ENCODE measurements at regions not wholly inside any gene's neighbourhood (a gene's known extent, or its start where the extent isn't known, plus 50 kb on each side); places are given as distances from the start of the nearest gene placed in this dataset.

DNA sequence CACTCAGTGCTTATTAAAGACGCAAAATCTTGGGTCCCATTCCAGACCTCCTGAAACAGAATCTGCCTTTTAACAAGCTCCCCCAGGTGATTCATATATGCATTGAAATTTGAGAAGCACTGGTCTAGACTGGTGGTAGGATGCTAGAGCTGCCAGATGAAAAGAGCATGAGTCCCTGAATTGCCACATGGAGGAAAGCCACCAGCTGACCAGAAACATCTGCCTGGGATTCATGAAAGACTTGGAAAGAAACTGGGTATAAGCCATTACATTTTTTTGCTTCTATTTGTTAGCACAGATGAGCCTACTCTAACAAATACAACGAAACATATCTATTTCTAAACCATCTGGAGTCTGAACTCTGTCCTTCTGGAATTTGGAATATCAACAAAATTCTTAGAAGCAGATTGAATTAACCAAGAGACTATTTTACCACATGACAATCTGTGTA, 228.9 kb downstream of the RBM43 start:
- DNase-seq (ENCODE audit: low spot score) = no peak

DNA sequence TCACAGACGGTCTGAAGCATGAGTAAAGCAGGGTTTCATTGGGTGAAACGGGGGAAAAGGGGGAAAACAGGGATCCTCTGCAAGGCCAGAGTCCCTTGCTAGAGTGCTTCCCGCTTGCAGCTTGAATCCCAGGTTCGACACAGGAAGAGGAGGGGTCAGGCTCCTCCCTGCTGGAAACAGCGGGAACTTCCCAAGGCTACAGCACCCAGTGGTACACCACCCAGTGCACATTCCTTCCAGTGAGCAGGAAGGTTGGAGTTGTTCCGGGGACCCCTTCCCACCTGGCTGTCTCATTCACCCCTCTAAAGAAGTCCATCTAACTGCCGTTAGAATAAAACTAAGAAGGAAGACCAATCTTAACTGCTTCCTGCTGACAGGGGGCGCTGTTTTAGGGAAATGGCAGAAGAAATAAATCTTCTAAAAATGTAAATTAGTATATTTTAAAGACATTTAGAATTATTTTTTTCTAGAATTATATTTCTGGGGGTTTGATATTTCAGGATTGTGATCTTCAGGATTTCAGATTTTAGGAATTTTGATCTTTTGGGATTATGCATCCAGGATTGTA, 230.9 kb downstream of the RBM43 start:
- no peak for DNase-seq (ENCODE audit: low spot score)

DNA sequence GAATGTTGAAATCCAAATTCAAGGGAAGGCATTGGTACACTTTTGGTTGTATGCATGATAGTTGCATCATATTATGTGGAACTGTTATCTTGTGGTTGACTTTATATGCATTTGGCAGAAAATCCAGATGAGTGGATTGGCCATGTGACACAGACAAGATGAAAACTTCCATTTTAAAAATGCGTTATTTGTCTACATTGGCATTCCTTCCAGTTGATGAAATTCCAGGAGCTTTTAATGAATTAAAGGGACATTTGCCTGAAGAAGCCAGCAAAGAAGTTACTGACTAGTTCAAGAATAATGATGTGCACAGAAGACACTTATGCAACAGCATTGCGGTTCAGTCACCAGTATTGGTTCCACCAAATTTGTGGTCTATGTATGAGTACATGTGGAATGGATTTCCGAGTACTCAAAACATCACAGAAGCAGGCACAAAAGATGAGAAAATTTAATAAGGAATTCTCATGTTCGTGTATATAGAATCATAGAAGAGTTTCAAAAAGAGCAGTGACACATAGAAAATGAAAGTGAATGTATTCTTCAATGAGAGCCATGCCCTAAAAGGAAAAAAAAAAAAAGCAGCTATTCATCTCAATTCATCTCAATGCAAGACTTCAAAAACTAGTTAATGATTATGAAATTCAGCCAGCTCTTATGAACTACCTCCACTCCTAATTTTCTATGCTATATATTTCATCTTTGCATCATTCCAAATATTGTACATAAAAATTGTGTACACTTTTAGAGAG, 232.1 kb downstream of the RBM43 start:
- DNase-seq (ENCODE audit: low spot score) = no peak

DNA sequence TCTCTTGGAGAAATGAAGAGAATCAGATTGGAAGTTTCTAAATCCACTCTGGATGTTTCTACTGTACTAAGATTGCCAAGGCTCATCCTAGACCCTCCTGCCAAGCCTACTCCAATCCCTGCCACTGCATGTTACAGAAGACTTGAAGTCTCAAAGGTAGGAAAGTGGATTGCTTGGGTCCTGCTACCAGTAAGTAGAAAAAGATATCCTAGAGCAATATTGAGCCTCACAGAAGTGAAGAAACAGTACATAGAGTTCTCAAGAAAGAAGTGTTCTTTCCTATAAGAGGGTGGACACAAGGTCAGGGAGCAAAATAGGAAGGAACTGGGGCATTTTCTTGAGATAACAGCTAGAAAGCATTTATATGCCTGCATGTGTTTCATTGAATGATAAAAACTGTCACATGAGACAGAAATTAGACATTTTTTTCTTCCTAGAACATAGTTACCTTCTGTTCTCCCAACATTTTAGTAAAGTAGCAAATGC, 232.9 kb downstream of the RBM43 start:
- DNase-seq (ENCODE audit: low spot score) = no peak

DNA sequence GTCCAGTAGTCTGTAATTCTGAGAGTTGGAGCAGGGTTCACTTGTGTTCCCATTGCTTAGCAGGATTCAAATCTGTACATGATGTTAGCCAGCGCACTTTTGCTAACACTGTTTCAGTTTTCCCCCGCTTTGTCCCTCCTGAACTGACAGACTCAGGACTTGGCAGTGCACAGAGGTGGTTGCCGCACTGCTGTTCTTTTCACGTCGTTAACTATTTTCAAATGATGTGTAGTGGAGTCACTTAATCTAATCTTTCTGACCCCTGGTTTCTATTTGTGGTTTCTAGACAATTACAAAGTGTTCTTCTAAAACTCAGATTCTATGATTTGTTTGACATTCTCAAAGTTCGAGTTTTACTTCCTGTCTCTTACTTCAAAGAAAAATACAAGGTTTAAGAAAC, 234.5 kb downstream of the RBM43 start:
- DNase-seq (ENCODE audit: low spot score) = no peak

DNA sequence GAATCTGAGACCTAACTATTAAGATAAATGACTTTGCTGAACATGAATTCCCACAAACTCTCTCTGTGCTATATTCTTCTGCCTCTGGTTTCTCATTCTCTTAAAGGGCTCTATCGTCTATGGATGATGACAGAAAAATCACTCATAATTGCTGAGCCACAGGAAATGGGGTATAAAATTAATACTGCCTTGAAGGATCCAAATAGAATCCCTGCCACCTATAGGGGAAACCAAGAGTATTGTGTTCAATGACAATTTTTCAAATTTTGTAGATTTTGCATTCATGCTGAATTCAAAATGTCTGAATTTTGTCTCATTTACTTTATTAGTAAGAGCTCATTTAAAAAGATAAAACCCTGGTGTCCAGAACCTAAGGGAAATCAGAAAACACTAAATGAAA, 235.8 kb downstream of the RBM43 start:
- DNase-seq (ENCODE audit: low spot score) = no peak

DNA sequence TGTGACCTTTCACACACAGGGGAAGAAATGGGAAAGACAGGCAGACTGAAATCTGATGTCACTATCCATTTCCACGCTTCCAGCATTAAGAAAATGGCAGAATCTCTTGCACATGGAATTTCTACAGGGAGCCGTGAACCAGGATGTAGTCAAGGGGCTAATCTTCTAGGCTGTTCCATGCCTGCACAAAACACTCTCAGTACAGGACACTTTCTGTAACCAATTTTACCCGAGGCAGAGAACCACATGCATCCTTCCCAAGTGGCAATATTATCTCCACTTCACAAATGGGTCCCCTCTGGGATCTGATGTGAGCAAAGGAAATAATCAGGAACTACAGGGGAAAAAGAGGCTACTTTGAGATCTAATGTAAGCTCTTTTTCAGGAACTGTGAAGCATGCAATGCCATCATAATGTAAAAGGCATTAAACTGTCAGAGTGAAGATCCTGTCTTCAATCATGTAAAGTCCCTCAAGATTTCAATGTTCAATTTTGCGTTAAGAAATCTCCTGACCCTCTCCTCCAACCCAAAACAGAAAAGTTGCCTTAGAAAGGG, 236.9 kb downstream of the RBM43 start:
- no peak for DNase-seq (ENCODE audit: low spot score)

DNA sequence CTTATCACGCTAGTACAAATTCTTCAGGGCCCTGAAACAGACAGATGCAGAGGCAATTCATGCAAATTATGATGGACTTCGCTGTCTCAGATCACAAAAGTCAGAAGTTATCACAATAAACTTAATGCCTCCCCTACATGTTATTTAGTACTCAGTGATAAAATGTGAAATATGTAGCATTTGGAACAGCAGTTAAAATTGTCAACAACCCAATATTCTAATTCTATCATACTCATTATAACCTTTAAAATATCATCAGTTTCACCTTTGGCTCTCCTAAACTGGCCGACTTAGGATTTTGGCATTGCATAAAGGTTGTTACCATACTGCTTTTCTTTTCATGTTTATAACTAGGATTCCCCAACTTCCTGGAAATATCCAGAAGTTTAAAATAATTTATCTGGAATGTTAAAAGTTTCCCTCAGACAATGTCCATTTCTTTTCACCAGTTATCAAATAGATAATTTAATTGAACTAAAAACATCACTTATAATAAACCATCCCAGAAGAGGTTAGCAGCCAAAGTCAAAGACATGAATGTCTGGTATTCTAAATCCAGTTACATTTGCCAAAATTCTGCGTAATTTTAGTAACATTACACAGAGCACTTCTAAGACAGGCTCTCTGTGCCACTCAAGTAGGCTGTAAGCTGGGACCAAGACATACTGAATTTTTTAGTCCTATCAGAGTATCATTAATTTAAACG, 239.8 kb downstream of the RBM43 start:
- DNase-seq (ENCODE audit: low spot score) = no peak

DNA sequence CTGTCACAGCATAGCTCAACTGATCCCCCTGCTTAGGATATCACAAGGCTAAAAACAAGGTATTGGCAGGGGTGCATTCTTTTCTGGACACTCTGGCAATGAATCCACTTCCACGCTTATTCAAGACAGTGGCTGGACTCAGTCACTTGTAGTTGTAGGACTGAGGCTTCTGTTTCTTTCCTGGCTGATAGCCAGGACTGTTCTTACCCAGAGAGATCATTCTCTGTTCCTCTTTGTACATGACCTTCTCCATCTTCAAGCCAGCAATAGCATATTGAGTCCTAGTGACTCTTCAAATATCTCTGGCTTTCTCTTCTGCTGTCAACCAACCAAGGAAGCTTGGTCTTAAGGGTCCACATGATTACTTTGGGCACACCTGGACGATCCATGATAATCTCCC, 241.3 kb downstream of the RBM43 start:
- DNase-seq (ENCODE audit: low spot score) = no peak

DNA sequence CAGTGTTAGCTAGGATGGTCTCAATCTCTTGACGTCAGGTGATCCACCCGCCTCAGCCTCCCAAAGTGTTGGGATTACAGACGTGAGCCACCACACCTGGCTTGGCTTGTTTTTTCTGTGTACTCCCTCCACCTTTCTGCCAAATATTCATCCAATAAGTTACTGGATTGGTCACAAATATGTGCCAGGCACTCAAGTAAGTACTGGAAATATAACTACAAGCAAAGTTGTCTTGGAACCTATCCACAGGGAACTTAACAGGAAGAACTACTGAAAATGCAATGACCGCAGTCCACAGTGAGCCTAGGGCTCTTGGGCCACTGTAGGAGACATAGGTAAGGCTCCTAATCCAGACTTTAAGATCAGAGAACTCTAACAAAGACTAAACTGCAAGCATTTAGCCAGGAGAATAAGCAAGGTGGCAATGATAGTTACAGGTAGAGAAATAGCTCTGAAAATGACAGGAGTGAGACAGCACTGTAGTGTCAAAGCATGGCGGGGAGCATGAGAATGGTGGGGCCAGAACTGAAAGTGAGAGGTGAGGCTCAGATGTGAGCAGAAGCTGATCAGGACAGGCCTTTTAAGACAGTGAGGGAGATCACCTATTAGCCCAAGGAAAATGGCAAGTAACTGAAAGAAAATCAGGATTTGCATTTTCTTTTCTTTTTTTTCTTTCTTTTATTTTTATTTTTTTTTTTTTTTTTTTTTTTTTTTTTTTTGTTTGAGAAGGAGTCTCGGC, 252.1 kb downstream of the RBM43 start:
- no peak for DNase-seq (ENCODE audit: low spot score)

DNA sequence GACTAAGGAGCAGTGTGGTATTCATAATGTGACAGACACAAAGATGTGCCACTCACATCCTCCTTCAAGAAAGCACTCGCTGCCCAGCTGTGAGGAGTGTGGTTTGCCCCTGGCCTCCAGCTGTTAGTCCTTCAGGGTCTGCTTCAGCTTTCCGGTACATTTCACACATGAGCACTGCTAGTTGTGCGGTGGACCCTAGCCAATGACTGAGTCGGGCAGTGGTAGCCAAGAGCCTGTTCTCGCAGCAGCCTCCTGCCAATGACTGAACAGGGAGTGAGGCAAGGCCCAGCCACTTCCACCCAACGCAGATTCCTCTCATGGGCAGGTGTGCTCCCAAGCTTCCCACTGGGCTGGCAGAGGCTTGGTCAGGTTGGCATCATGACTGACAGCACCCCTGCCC, 254.3 kb downstream of the RBM43 start:
- no peak for DNase-seq (ENCODE audit: low spot score)

DNA sequence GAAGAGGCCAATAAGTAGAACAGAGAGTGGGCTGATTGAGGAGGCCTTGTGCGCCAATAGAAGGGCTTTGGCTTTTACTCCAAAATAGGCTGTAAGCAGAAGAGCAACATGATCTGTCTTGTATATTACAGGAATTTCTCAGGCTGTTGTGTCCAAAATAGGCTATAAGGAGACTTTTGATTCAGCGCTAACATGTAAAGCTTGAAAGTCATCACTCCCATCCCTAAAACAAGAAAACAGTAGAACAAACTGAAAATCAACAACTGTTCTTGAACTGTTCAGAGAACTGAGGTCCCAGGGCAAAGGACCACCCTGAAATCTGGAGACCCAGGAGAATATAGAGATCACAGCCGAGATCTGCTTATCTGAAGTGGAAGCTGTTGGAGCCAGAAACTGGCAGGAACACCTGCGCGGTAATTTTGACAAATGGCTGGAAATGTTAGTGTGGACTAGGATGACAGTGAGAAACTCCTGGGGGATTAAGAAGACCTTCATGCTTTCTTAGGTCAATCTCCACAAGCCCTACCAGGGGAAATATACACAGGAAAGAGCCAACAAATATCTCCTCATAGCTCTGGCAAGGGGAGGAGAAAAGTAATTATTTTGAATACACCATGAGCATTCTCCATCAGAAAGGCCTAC, 258.6 kb downstream of the RBM43 start:
- no peak for DNase-seq (ENCODE audit: low spot score)

DNA sequence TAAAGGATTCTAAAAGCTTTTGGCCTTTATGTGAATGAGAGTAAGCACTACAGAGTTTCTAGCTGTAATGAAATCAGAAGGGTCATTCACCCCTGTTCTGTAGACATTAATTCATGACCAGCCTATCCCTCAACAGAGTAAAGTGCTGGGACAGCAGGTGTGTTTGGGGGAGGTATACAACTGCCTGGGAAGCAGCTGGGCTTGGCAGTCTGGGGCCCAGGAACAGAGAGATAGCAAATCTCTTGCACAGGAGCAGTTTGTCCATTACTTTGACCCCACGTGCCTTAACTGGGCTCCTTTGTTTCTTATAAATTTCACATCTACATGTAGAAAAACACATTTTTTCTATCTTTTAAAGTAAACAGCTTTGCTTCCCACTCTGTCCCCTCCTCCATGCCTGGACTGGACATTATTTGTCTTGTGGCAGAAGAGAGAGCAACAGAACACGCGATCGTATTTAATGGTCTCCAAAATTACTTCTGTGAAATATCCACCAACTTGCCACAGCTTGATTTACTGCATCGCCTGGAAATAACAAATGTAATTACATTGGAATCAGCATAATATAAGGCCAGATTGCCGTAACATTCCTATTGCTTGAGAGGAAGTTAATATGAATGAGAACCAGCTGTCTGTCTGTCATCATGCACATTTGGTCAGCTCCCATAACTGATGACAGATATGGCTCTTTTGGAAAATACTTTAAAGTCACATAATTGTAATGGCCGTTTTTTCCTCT, 263.8 kb downstream of the RBM43 start:
- DNase-seq (ENCODE audit: low spot score) = no peak

DNA sequence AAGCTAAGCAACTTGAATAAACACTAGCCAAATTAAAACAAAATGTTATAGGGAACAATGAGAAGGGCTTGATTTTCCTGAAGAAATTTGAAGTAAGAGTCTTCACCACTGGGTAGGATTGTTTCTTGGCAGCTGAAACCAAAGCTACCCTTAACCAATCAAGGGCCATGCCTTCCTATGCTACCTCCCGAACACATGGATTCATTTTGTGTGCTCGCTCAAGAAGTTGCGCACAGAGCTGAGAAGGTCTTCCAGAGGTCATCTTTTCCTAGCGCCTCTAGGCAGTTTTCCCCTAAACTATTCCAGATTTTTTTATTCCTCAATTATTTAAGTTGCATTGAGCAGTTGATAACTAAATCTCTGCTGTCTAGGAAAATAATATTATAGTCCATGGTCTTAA, 264.6 kb downstream of the RBM43 start:
- DNase-seq (ENCODE audit: low spot score) = no peak

DNA sequence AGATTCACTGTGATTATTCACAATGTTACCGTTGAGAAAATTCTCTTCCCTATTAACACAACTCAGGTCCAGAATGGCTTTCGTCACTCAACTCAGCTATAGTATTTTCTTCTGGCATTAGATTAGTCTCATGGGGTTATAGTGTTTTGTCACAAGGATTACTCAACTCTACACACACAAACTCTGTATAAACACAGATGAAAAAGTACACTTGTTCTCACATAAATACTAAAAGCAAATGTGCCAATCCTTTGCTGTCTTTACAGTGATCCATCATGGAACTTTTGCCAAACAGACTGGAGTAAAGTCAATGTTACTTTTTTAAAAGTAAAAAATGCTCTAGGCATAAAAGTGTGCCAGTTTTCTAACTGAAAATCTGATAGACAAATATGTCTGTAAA, 267.6 kb downstream of the RBM43 start:
- no peak for DNase-seq (ENCODE audit: low spot score)

DNA sequence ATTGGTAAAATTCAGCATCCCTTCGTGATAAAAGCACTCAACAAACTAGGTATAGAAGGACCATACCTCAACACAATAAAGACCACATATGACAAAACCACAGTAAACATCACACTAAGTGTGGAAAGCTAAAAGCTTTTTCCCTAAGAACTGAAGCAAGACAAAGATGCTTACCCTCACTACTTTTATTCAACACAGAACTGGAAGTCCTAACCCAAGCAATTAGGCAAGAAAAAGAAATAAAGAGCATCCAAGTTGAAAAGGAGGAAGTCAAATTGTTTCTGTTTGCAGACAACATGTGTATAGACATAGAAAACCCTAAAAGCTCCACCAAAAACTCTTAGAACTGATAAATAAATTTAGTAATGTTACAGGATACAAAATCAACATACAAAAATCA, 271.7 kb downstream of the RBM43 start:
- DNase-seq (ENCODE audit: low spot score) = no peak

DNA sequence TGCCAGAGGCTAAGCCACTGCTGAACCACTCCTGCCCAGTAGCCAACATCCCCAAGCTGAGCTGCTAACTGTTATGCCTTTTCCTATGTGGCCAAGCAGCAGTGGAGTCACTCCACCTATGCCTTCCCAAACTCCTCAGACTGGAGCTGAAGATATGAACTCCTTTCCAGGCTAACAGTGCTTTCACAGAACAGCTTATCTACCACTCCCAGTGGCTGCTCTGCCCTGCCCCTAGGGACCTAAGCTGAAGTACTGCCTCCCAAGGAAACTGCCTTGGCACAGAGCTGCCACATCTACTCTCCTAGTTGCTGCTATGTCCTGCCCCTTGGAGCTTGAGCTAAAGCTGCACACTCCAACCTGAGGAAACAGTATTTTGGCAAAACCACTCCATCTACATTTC, 275.9 kb downstream of the RBM43 start:
- DNase-seq (ENCODE audit: low spot score) = no peak

DNA sequence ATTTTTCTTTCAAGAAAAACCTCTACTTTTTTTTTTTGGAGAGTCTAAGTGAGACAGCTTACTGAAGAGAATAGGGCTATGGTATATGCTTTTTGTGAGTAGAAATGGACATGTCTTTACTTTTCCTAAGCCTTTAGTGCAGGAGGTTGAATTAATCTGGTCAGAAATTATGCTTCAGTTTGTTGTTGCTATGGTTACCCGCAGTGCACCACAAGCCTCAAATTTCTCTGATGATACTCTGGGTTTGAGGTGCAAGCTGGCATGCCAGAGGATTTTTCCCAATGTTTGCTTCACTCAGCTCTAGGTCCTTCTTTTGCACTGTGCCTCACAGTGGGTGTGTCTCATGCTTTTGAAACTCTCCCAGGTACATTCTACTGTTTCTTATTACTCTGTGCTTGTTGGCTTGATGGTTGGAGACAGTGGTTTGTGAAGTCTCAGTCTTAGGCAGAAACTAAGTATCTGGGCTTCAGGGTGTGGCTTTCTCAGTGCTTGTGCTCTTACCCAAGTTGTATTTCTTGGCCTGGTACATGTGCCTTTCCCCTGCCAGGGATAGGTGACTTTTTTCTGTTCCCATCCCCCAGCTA, 278.3 kb downstream of the RBM43 start:
- DNase-seq (ENCODE audit: low spot score) = no peak

DNA sequence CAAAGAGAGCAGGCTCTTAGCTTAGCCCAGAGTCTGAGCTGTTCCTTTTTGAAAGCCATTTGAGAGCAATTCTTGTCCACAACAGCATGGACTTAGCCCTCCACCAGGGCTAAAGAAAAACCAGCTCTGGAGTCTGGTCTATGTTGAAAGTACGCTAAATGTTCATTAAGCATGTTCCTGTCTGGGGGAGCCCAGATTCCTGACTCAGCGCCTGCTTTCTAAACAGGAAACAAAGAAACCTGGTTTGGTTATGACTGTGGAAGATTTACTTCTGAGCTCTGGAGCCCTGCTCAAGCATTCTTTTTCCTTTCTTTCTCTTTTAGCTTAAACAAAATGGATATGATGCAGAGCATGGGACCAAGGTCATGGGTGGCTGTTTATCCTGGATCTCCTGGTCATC, 279.8 kb downstream of the RBM43 start:
- DNase-seq (ENCODE audit: low spot score) = no peak

DNA sequence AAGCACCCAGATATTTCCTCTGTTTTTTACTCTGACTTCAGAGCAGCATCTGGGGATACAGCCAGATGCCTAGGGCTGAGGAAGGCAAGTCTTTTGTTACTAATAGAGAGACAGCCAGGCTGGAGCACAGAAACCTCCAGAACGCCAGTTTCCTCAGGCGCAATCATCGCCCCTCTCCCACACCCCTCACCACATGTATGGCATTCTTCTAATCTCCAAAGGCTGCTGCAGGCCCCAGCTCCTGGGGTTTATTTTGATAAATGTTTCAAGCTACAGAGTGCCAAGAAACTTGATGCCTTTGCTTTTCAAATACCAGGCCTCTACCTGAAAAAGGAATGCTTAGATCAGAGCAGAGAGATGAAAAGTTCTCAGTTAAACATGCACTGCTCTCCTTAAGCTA, 283.6 kb downstream of the RBM43 start:
- DNase-seq (ENCODE audit: low spot score) = no peak

DNA sequence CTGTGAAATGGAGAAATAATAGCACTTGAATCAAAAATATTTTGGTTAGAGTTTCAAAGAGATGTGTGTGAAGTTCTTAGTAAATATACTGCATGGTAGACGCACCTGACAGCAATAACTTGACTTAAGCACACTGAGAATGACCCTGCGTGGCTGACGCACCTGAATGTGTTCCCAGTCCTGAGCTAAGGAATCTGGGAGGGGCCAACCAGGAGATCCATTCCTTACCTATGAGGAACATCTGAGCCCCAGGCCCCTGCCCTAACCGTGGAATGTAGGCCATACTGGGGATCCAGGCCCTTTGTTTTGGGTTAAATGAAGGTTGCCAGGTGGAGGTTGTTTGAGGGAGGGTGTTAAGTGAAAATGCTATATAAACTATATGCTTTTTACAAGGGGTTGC, 284.4 kb downstream of the RBM43 start:
- DNase-seq (ENCODE audit: low spot score) = no peak
